ENCODE measurements at regions not wholly inside any gene's neighbourhood (a gene's known extent, or its start where the extent isn't known, plus 50 kb on each side); places are given as distances from the start of the nearest gene placed in this dataset.

DNA sequence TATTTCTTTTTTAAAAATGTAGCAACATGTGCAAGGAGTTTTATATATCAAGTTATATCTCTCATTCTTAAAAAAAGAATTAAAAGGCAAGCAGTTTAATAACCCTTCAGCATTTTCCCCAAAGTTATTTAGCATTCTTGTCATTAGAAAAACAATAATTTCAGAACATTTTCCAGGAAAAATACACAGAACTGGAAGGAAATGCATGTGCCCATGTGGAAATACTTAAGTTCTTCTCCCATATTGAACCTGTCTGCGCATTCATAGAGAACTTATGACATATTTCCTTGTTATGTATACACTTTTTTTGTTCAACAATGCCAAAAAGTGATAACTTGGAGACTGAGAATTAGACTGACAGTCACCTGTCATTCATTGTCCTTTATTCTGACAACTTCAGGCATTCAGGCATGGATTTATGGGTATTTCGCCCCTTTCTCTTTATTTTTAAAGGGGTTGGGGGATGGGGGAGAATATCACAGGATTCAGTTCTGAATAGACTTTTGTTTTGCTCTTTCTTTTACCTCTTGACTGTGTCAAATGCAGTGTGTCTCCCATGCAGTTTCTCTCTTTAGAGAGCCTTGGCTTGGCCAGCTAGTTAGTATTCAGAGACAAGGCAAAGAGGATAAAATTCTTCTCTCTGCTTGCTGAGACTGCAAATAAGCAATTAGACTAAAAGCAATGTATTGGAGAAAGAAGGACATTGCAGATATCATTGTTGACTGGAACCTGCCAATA, 701.0 kb downstream of the NR2F1-AS1 start:
- Histone ChIP-seq H3K27me3 (ENCODE audit: insufficient read depth) (no peaks in the 10 kb centered on the region), H3F3A (replicated peaks; ENCODE audit: low read depth) (no peaks in the 10 kb centered on the region), H3K4me1 (ENCODE audit: insufficient read depth) (no peaks in the 10 kb centered on the region), H3K36me3 (ENCODE audit: insufficient read depth) (no peaks in the 10 kb centered on the region), H4K20me1 (replicated peaks; ENCODE audit: insufficient read depth) (no peaks in the 10 kb centered on the region), H3K79me2 (replicated peaks; ENCODE audit: insufficient read depth) (no peaks in the 10 kb centered on the region), H2AFZ (no peak overlapping the region), H3K9me2 (ENCODE audit: insufficient read depth) (no peaks in the 10 kb centered on the region), H3K27ac (ENCODE audit: low read depth) (no peak overlapping the region), H3K4me3 (no peak overlapping the region), H3K4me2 (no peak overlapping the region)
- Mint-ChIP-seq H3K9me3 (no peaks in the 10 kb centered on the region), H3K4me3 (no peak overlapping the region), H3K4me1 (no peaks in the 10 kb centered on the region), H3K36me3 (ENCODE audit: low read depth) (no peaks in the 10 kb centered on the region), H3K27me3 (ENCODE audit: insufficient read depth, low read depth, poor library complexity) (peaks cover 1% of the 10 kb centered on the region), H3K27ac (no peak overlapping the region)
- no peak for TF ChIP-seq POLR2AphosphoS5 (IDR thresholded peaks at IDR 0.05; ENCODE audit: low read depth)
- no peak for TF ChIP-seq JUNB (IDR thresholded peaks at IDR 0.05; ENCODE audit: unreplicated experiment)
- TF ChIP-seq, protein P1, sequence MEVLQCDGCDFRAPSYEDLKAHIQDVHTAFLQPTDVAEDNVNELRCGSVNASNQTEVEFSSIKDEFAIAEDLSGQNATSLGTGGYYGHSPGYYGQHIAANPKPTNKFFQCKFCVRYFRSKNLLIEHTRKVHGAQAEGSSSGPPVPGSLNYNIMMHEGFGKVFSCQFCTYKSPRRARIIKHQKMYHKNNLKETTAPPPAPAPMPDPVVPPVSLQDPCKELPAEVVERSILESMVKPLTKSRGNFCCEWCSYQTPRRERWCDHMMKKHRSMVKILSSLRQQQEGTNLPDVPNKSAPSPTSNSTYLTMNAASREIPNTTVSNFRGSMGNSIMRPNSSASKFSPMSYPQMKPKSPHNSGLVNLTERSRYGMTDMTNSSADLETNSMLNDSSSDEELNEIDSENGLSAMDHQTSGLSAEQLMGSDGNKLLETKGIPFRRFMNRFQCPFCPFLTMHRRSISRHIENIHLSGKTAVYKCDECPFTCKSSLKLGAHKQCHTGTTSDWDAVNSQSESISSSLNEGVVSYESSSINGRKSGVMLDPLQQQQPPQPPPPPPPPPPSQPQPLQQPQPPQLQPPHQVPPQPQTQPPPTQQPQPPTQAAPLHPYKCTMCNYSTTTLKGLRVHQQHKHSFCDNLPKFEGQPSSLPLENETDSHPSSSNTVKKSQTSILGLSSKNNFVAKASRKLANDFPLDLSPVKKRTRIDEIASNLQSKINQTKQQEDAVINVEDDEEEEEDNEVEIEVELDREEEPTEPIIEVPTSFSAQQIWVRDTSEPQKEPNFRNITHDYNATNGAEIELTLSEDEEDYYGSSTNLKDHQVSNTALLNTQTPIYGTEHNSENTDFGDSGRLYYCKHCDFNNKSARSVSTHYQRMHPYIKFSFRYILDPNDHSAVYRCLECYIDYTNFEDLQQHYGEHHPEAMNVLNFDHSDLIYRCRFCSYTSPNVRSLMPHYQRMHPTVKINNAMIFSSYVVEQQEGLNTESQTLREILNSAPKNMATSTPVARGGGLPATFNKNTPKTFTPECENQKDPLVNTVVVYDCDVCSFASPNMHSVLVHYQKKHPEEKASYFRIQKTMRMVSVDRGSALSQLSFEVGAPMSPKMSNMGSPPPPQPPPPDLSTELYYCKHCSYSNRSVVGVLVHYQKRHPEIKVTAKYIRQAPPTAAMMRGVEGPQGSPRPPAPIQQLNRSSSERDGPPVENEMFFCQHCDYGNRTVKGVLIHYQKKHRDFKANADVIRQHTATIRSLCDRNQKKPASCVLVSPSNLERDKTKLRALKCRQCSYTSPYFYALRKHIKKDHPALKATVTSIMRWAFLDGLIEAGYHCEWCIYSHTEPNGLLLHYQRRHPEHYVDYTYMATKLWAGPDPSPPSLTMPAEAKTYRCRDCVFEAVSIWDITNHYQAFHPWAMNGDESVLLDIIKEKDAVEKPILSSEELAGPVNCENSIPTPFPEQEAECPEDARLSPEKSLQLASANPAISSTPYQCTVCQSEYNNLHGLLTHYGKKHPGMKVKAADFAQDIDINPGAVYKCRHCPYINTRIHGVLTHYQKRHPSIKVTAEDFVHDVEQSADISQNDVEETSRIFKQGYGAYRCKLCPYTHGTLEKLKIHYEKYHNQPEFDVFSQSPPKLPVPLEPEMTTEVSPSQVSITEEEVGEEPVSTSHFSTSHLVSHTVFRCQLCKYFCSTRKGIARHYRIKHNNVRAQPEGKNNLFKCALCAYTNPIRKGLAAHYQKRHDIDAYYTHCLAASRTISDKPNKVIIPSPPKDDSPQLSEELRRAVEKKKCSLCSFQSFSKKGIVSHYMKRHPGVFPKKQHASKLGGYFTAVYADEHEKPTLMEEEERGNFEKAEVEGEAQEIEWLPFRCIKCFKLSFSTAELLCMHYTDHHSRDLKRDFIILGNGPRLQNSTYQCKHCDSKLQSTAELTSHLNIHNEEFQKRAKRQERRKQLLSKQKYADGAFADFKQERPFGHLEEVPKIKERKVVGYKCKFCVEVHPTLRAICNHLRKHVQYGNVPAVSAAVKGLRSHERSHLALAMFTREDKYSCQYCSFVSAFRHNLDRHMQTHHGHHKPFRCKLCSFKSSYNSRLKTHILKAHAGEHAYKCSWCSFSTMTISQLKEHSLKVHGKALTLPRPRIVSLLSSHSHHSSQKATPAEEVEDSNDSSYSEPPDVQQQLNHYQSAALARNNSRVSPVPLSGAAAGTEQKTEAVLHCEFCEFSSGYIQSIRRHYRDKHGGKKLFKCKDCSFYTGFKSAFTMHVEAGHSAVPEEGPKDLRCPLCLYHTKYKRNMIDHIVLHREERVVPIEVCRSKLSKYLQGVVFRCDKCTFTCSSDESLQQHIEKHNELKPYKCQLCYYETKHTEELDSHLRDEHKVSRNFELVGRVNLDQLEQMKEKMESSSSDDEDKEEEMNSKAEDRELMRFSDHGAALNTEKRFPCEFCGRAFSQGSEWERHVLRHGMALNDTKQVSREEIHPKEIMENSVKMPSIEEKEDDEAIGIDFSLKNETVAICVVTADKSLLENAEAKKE (CRISPR knock-in tag; IDR thresholded peaks at IDR 0.05) = no peak
- TF ChIP-seq NANOG (IDR thresholded peaks at IDR 0.05; ENCODE audit: borderline replicate concordance) = no peak
- no peak for TF ChIP-seq ZNF331 (CRISPR knock-in tag; IDR thresholded peaks at IDR 0.05; ENCODE audit: low read depth)
- TF ChIP-seq, protein P2, sequence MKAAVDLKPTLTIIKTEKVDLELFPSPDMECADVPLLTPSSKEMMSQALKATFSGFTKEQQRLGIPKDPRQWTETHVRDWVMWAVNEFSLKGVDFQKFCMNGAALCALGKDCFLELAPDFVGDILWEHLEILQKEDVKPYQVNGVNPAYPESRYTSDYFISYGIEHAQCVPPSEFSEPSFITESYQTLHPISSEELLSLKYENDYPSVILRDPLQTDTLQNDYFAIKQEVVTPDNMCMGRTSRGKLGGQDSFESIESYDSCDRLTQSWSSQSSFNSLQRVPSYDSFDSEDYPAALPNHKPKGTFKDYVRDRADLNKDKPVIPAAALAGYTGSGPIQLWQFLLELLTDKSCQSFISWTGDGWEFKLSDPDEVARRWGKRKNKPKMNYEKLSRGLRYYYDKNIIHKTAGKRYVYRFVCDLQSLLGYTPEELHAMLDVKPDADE (IDR thresholded peaks at IDR 0.05) = no peak
- no peak for TF ChIP-seq STAT1 (IDR thresholded peaks at IDR 0.05; ENCODE audit: unreplicated experiment)
- TF ChIP-seq EZH2 (IDR thresholded peaks at IDR 0.05; ENCODE audit: low read depth, unreplicated experiment) = no peak
- no peak for TF ChIP-seq EZH2phosphoT487 (IDR thresholded peaks at IDR 0.05; ENCODE audit: unreplicated experiment)
- TF ChIP-seq CREB1 (CRISPR knock-in tag; IDR thresholded peaks at IDR 0.05; ENCODE audit: low read depth) = no peak
- TF ChIP-seq, protein P3, sequence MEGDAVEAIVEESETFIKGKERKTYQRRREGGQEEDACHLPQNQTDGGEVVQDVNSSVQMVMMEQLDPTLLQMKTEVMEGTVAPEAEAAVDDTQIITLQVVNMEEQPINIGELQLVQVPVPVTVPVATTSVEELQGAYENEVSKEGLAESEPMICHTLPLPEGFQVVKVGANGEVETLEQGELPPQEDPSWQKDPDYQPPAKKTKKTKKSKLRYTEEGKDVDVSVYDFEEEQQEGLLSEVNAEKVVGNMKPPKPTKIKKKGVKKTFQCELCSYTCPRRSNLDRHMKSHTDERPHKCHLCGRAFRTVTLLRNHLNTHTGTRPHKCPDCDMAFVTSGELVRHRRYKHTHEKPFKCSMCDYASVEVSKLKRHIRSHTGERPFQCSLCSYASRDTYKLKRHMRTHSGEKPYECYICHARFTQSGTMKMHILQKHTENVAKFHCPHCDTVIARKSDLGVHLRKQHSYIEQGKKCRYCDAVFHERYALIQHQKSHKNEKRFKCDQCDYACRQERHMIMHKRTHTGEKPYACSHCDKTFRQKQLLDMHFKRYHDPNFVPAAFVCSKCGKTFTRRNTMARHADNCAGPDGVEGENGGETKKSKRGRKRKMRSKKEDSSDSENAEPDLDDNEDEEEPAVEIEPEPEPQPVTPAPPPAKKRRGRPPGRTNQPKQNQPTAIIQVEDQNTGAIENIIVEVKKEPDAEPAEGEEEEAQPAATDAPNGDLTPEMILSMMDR (conservative IDR thresholded peaks at IDR 0.05; ENCODE audit: low read depth in 2 of 2) = no peak
- TF ChIP-seq, protein P4, sequence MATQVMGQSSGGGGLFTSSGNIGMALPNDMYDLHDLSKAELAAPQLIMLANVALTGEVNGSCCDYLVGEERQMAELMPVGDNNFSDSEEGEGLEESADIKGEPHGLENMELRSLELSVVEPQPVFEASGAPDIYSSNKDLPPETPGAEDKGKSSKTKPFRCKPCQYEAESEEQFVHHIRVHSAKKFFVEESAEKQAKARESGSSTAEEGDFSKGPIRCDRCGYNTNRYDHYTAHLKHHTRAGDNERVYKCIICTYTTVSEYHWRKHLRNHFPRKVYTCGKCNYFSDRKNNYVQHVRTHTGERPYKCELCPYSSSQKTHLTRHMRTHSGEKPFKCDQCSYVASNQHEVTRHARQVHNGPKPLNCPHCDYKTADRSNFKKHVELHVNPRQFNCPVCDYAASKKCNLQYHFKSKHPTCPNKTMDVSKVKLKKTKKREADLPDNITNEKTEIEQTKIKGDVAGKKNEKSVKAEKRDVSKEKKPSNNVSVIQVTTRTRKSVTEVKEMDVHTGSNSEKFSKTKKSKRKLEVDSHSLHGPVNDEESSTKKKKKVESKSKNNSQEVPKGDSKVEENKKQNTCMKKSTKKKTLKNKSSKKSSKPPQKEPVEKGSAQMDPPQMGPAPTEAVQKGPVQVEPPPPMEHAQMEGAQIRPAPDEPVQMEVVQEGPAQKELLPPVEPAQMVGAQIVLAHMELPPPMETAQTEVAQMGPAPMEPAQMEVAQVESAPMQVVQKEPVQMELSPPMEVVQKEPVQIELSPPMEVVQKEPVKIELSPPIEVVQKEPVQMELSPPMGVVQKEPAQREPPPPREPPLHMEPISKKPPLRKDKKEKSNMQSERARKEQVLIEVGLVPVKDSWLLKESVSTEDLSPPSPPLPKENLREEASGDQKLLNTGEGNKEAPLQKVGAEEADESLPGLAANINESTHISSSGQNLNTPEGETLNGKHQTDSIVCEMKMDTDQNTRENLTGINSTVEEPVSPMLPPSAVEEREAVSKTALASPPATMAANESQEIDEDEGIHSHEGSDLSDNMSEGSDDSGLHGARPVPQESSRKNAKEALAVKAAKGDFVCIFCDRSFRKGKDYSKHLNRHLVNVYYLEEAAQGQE (IDR thresholded peaks at IDR 0.05; ENCODE audit: unreplicated experiment) = no peak
- DNase-seq (ENCODE audit: low spot score) (no peak), ATAC-seq (no peak)

Data from GM23338 (cell line).